T47D (cell line): ENCODE measurements at regions not wholly inside any gene's neighbourhood (a gene's known extent, or its start where the extent isn't known, plus 50 kb on each side); places are given as distances from the start of the nearest gene placed in this dataset.
"Not testable (repeated sequence)": the region's sequence is repeated elsewhere in the genome, so short reads cannot be mapped to it uniquely, and the experiment has no call there.

ENCODE experiments used
- DNase-seq, 2 experiments: peaks; one replicate each; pipeline versions ENCODE4 v3.0.0 to v3.0.0-alpha.2; 2011 to 2012; ENCODE audit warnings: low read depth in 1 of 2, low spot score in 1 of 2
- JUND ChIP-seq: IDR thresholded peaks from 2 replicates; pipeline ENCODE4 v1.6.1; 2012; ENCODE audit warnings: low read depth
- in situ Hi-C: cut with HindIII; loops from 2 replicates; pipeline ENCODE4 v1.10.0; 2016; ENCODE audit warnings: low sequenced_read_pairs, low pct_unique_long_range_greater_than_20kb

DNA sequence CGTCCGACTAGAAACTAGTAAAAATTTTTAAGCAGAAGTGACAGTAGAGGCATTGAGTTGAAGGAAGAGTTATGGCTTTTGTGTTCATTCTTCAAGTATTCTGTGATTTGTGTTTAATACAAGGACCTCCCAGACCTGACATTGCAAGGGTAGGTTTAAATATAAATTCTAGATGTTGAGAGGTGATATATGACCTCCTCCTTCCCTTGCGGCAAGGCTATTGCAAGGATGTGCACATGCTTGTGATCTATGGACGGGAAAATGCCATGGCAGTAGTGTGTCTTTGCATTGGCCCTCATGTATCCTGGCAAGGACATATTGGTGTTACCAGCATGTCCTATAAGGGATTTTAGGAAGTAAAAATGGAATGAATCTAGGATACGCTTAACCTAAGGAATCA lies 143.5 kb downstream of the NEDD1 start:
- no peak for DNase-seq
- TF ChIP-seq JUND = no peak
- in situ Hi-C loops = no loop called here

DNA sequence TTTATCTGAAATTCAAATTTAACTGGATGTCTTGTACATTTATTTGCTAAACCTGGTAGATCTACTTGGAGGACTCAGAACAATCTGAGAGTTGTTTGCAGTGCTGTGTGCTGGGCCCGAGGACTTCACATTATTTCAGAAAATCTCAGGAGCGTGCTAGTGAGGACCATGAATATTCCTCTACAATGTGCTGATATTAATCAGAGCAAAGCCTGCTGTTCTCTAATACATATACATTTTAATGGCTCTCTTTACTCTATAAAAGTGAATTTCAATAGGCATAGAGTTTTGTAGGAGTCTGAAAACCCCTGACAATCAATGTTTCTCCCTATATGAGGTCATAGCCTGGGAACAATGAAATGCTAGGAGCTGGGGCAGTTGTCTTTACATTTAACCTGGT lies 144.3 kb downstream of the NEDD1 start:
- in situ Hi-C loops = no loop called here
- TF ChIP-seq JUND = no peak
- DNase-seq = no peak

GRCh38 chr12:97061171-97061570 lies 154.1 kb downstream of the NEDD1 start:
- TF ChIP-seq JUND = no peak
- in situ Hi-C loops = no loop called here
- DNase-seq = no peak

GRCh38 chr12:97063292-97063935 lies 156.4 kb downstream of the NEDD1 start:
- TF ChIP-seq JUND = no peak
- no peak for DNase-seq
- in situ Hi-C loops = no loop called here

GRCh38 chr12:97075161-97075933 lies 168.3 kb downstream of the NEDD1 start:
- in situ Hi-C loops = no loop called here
- peak; percentile 50; the same call in 1 of the 2 replicates for TF ChIP-seq JUND
- peak; percentile 14 to 61 for DNase-seq

- no peak for DNase-seq
- TF ChIP-seq JUND = peak; percentile 11; the same call in 1 of the 2 replicates
- in situ Hi-C loops = no loop called here
These were observed 169.0 kb downstream of the NEDD1 start for GRCh38 chr12:97075934-97076630.

- DNase-seq, in situ Hi-C loops: not testable (repeated sequence)
These were observed 169.9 kb downstream of the NEDD1 start for GRCh38 chr12:97076912-97077311.

DNA sequence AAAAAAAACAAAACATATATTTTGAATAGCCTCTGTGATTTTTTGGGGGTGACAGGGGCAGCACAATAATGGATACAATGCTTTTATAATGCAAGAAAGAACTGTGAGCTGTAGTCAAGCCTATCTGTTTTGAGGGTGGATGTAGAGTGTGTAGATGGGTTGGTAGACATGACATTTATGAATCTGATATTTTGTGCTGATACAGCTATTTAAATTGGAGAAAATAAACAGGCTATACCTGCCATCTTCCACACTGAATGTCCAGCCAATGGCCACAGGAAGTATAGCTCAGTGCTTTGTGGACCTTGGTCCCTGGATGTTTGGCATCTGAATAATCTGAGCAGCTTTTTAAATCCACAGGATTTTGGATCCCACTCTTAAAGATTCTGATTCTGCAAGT lies 175.0 kb downstream of the NEDD1 start:
- in situ Hi-C loops = no loop called here
- no peak for DNase-seq
- no peak for TF ChIP-seq JUND

- DNase-seq = no peak
- in situ Hi-C loops = no loop called here
- TF ChIP-seq JUND = no peak
These were observed 186.2 kb downstream of the NEDD1 start for GRCh38 chr12:97093187-97093683.

DNA sequence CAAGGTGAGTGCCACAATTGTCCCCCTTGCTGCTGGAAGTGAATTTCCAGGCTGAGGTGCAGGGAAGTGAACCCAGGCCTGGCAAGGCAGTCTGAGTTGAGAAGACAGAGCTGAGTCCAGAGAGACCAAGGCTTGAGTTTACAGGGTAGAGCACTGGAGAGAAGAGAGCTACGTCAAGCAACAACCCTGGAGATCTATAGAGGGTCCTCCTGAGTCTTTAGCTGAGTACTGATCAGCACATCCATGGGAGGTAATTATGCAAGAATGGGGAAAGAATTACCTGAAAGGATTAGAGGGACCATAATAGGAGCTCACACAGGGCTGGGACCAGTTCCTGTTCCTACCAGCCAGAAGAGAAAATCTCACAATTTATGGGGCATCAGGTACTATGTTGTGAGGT lies 190.7 kb downstream of the NEDD1 start:
- TF ChIP-seq JUND = no peak
- no peak for DNase-seq
- in situ Hi-C loops = no loop called here

- TF ChIP-seq JUND = no peak
- no peak for DNase-seq
- in situ Hi-C loops = no loop called here
These were observed 202.4 kb downstream of the NEDD1 start for GRCh38 chr12:97109441-97109840.

GRCh38 chr12:97112136-97112535 lies 205.1 kb downstream of the NEDD1 start:
- no peak for TF ChIP-seq JUND
- in situ Hi-C loops = no loop called here
- no peak for DNase-seq
